NCI-H345 (cell line): ENCODE measurements at regions not wholly inside any gene's neighbourhood (a gene's known extent, or its start where the extent isn't known, plus 50 kb on each side); places are given as distances from the start of the nearest gene placed in this dataset.

Experiments used
- DNase-seq: peaks from one replicate; lab custom pipeline; 2025; lab: John Stamatoyannopoulos, UW

GRCh38 chr6:104321301-104321700 lies 538.4 kb downstream of the HACE1 start:
- no peak for DNase-seq

- no peak for DNase-seq
Measured at GRCh38 chr6:104320896-104321295, 538.8 kb downstream of the HACE1 start.

GRCh38 chr6:104312851-104313250 lies 546.9 kb downstream of the HACE1 start:
- DNase-seq: no peak

- no peak for DNase-seq
Measured at GRCh38 chr6:104306211-104306610, 553.5 kb downstream of the HACE1 start.

DNA sequence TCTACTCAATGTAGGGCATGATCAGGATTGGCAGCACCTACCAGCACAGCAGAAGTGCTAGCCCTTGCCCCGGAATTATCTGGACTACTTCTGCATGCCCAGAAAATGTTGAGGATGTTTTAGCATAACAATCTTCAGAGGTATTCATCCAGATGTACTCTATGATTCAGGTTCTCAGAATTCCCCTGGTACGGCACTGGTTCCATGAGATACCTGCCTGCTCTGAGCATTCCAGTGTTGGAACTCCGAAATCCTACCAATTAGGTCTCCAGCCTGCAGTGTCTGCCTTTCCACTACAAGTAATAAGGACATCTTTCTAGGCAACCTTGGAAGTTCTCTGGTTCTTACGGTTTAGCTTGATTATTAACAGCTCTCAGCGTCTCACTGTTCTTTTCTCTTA lies 554.5 kb downstream of the HACE1 start:
- DNase-seq: no peak

- DNase-seq: no peak
Measured at GRCh38 chr6:104301951-104302350, 557.8 kb downstream of the HACE1 start.

GRCh38 chr6:104286641-104287040 lies 573.1 kb downstream of the HACE1 start:
- no peak for DNase-seq

DNA sequence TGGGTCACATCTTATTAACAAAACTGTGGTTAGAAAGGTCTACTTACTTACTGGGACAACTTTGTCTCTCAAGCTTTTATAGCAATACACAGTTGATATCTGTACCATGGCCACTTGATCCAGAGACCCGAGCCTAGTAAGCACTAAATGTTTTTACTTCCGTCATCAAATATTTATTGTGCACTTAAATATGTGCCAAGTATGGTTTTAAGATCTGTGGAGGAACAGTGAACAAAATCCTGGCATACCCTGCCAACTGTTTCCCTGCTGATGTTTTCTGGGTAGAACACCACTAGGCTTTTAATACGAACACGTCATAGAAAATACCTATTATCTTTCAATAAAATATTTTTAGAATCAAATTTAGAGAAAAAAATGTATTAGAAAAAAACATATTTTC lies 574.8 kb downstream of the HACE1 start:
- DNase-seq: no peak

DNA sequence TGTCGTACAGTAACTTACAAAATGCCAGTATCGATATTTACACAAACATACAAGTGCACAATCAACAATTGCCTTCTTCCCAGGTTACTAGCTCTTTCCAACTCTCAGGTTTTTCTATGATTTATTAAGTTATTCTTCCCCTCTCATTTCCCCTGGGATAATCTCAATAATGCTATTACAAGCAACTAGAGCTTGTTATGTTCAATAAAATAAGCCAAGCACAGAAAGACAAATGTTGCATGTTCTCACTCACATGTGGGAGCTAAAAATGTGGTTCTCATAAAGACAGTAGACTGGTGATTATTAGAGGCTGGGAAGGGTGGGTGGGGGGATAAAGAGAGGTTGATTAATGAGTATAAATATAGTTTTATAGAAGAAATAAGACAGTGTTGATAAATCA lies 577.1 kb downstream of the HACE1 start:
- DNase-seq: no peak

DNA sequence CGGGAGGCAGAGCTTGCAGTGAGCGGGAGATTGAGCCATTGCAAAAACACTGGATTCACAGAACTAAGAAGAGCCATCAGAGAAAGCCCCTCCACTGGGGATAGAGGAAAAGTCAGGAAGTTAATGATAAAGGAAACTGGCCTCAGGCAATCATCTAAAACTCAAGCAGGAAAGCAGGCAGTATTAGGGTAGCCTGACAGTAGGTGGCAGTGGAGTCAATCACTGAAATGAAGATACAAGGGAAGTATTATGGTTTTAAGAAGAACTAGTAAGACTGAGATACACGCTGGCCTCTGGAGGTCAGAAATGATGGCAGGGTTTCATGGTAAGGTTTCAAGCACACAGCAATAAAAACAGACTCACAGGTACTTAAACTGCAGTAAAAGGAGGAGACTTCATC lies 578.3 kb downstream of the HACE1 start:
- DNase-seq: no peak

- no peak for DNase-seq
Measured at GRCh38 chr6:104268389-104268788, 591.3 kb downstream of the HACE1 start.

- DNase-seq: no peak
Measured at GRCh38 chr6:104266922-104267321, 592.8 kb downstream of the HACE1 start.

GRCh38 chr6:104256646-104257045 lies 603.1 kb downstream of the HACE1 start:
- DNase-seq: peak; percentile 81

DNA sequence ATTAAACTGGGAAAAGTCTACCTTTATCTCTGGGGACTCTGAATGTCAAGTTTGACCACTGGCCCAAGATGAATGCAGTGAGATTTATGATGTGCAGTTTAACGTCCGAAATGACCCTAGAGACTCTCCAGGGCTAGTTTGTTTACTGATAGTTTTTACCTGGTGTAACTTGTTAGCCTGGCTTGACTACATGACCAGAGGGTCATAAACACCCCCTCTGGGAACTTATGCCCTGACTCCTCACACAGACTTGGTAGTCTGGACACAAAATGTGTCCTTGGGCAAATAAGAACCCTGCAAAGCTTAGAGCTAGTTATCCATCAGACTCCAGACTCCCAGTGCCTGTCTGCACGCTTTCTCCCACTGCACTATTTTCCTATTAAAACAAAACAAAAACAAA lies 606.5 kb downstream of the HACE1 start:
- no peak for DNase-seq

DNA sequence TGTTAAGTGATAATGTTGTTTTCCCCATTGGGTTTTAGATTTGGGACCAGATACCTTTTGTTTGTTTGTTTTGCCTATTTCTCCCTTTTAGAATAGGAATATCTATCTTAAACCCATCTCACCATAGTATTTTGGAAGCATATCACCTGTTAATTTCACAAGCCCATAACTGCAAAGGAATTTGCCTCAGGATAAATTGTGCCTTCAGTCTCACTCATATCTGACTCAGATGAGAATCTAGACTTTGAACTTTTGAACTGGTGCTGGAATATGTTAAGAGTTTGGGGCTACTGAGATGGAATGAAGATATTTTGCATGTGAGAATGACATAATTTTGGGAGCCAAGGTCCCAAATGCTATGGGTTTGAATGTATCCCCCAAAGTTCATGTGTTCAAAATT lies 607.4 kb downstream of the HACE1 start:
- DNase-seq: no peak

- DNase-seq: no peak
Measured at GRCh38 chr6:104251651-104252050, 608.1 kb downstream of the HACE1 start.

GRCh38 chr6:104240865-104241264 lies 618.9 kb downstream of the HACE1 start:
- no peak for DNase-seq

- no peak for DNase-seq
Measured at GRCh38 chr6:104239971-104240370, 619.7 kb downstream of the HACE1 start.

DNA sequence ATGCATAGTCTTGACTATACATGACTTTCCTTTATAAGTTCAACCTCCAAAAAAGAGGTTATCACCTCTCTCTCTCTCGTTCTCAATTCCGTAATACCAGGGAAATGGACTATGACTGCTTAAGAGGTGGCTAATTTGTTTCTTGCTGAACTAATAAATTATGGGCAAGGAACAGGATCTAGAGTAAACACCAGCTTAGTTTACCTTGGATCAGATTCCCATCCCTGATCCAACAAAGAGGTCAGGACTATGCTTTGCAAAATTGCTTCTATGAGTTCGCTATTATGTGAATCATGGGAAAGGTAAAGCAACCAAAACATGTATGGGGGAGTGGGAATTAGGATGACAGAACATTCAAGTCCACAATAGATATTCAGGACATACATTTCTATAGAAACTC lies 630.7 kb downstream of the HACE1 start:
- DNase-seq: peak; percentile 88

- no peak for DNase-seq
Measured at GRCh38 chr6:104227508-104227907, 632.2 kb downstream of the HACE1 start.

DNA sequence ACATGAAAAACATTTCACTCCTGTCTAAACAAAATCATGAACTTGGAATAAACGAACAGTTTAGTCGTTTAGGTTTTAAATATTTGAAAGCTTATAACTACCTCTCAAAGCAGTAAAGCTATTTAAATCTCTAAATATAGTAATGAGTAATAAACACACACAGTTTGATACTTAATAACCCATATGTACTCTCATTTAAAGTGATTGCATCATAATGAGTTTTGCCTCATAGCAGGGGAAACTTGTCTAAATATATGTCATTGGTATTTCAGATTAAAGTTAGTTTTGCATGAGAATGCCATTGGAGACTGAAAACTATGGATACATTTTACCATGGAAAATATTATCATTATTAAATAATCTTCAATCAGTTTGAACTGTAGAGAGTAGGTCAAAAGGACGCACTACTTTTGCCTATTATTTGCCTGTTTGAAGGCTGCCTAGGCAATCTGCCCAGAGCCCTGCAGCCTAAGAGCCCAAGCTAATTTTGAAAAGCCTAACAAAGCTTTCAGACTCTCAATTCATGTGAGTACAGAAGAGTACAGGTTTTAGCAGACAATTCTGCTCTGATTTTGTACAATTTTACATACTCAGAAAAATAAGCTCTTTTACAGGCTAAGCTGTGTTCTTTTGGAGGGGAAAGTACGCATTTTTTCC lies 632.8 kb downstream of the HACE1 start:
- peak; percentile 24 for DNase-seq

GRCh38 chr6:104218116-104218515 lies 641.6 kb downstream of the HACE1 start:
- DNase-seq: no peak

DNA sequence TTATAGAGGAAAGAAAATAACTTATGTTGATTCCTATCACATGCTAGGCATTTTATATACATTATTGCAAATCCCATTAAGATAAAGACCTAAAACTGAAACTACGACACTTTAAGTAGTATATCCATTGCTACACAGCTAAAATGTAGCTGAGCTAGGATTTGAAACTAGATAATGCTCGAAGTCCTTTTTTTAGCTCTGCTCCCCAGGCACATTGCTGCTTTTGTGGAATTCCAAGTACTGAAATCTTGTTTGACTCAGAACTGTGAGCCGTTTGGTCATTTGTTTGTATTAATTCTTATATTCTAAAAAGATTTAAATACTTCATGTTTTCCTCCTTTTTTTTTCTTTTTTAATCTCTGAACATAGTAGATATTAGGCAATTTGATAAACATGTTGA lies 644.8 kb downstream of the HACE1 start:
- no peak for DNase-seq

GRCh38 chr6:104212977-104213668 lies 646.6 kb downstream of the HACE1 start:
- no peak for DNase-seq
